ENCODE measurements at regions not wholly inside any gene's neighbourhood (a gene's known extent, or its start where the extent isn't known, plus 50 kb on each side); places are given as distances from the start of the nearest gene placed in this dataset.

DNA sequence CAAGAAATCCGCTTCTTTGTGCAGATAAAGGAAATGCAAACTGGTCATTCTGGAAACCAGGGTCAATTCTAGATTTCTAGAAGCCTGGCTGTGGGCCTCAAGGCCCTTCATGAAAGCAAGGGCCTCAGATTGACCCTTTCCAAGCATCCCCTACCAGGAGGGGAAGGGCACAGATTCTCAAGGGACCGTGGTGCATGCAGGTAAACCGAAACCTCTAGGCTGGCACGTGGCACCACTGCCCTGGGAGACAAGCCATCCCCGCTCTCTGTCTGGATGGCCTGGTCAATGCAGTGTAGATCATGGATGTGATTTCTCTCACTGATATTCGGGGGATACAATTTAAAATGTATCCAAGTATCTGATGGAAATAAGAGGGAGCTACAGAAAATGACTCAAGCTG lies 69.4 kb downstream of the TOMM20 start:
- peaks cover 27% of the 10 kb centered on the region for H3K4me1 Mint-ChIP-seq
- no peaks in the 10 kb centered on the region for H3K9me3 Mint-ChIP-seq
- H3K27ac Mint-ChIP-seq = peak overlapping the region; percentile 29
- H3F3A ChIP-seq (ENCODE audit: low read depth) = peaks cover 20% of the 10 kb centered on the region
- no peak for DNase-seq (ENCODE audit: low spot score)
- no peaks in the 10 kb centered on the region for H3K79me2 ChIP-seq (ENCODE audit: low read depth)
- TF ChIP-seq CTCF (IDR thresholded peaks at IDR 0.05) (no peak), EZH2 (IDR thresholded peaks at IDR 0.05) (no peak), EZH2phosphoT487 (IDR thresholded peaks at IDR 0.05) (no peak)
- H3K36me3 ChIP-seq = no peaks in the 10 kb centered on the region
- peaks cover 15% of the 10 kb centered on the region for H3K4me1 ChIP-seq
- no peak overlapping the region for H3K4me3 Mint-ChIP-seq
- H3K4me2 ChIP-seq = no peak overlapping the region
- H3K9me3 ChIP-seq (ENCODE audit: low read depth) = no peaks in the 10 kb centered on the region
- no peaks in the 10 kb centered on the region for H4K20me1 ChIP-seq (ENCODE audit: low read depth)
- H3K27me3 ChIP-seq = no peaks in the 10 kb centered on the region
- no peak overlapping the region for H3K9ac ChIP-seq
- H2AFZ ChIP-seq (replicated peaks) = no peak overlapping the region
- no peak overlapping the region for H3K27ac ChIP-seq
- no peaks in the 10 kb centered on the region for H3K36me3 Mint-ChIP-seq
- peaks cover 7% of the 10 kb centered on the region for H3K27me3 Mint-ChIP-seq (ENCODE audit: insufficient read depth, low read depth)
- H3K4me3 ChIP-seq = no peak overlapping the region

GRCh38 chr1:235058695-235059094 lies 69.9 kb downstream of the TOMM20 start:
- Histone ChIP-seq H3K4me2 (no peak overlapping the region), H3K4me1 (peaks cover 15% of the 10 kb centered on the region), H3K4me3 (no peak overlapping the region), H3K9ac (no peak overlapping the region), H3K36me3 (no peaks in the 10 kb centered on the region), H3F3A (ENCODE audit: low read depth) (peaks cover 20% of the 10 kb centered on the region), H3K9me3 (ENCODE audit: low read depth) (no peaks in the 10 kb centered on the region), H3K79me2 (ENCODE audit: low read depth) (no peaks in the 10 kb centered on the region), H3K27me3 (no peaks in the 10 kb centered on the region), H4K20me1 (ENCODE audit: low read depth) (no peaks in the 10 kb centered on the region), H3K27ac (no peak overlapping the region), H2AFZ (replicated peaks) (no peak overlapping the region)
- H3K4me1 Mint-ChIP-seq = peaks cover 27% of the 10 kb centered on the region
- H3K4me3 Mint-ChIP-seq = no peak overlapping the region
- no peak overlapping the region for H3K27ac Mint-ChIP-seq
- no peaks in the 10 kb centered on the region for H3K9me3 Mint-ChIP-seq
- no peak for TF ChIP-seq CTCF (IDR thresholded peaks at IDR 0.05)
- TF ChIP-seq EZH2 (IDR thresholded peaks at IDR 0.05) = no peak
- TF ChIP-seq EZH2phosphoT487 (IDR thresholded peaks at IDR 0.05) = no peak
- DNase-seq (ENCODE audit: low spot score) = no peak
- peaks cover 9% of the 10 kb centered on the region for H3K27me3 Mint-ChIP-seq (ENCODE audit: insufficient read depth, low read depth)
- no peaks in the 10 kb centered on the region for H3K36me3 Mint-ChIP-seq

DNA sequence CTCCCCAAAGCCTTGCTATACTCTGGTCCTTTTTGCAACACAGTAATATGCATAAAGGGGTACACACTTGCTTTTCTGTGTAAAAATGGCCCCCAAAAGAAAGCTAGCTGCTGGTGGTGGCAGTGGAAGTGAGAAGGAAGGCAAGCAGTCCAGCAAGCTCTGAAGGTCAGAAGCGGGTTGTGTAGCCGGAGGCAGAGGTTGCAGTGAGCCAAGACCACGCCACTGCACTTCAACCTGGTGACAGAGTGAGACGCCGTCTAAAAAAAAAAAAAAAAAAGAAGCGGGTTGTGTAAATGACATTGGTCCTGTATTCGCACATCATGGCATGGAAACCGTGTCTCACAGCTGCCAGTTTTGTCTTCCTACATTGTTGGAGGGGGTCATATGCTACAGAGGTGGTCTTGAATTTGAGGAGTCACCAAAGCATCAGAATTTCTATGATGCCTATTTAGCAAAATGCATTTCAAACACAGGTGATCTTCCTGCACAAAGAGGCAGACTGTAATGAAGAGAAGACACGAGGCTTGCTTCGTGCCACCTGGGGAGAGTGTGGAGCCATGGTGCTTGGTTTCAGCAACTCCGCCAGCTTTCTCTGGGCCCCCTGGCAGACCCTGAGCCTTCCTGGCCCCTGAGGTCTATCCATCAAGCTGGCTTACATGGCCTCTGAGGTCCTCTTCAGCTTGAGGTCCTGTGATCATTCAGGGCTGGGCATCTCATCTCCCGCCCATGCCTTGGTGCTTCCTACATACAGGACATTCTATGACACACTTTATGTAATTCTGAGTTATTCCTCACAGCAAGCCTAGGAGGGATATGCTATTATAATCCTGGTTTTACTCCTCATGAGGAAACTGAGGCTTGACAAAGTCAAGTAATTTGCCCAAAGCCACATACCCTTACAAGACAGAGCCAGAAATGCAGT lies 71.0 kb downstream of the TOMM20 start:
- no peak overlapping the region for H3K27ac Mint-ChIP-seq
- no peak for TF ChIP-seq EZH2phosphoT487 (IDR thresholded peaks at IDR 0.05)
- no peak for TF ChIP-seq EZH2 (IDR thresholded peaks at IDR 0.05)
- TF ChIP-seq CTCF (IDR thresholded peaks at IDR 0.05) = no peak
- Histone ChIP-seq H3F3A (ENCODE audit: low read depth) (peaks cover 20% of the 10 kb centered on the region), H3K27ac (no peak overlapping the region), H4K20me1 (ENCODE audit: low read depth) (no peaks in the 10 kb centered on the region), H3K4me3 (no peak overlapping the region), H3K9ac (no peak overlapping the region), H3K4me1 (peaks cover 15% of the 10 kb centered on the region), H3K9me3 (ENCODE audit: low read depth) (no peaks in the 10 kb centered on the region), H3K27me3 (no peaks in the 10 kb centered on the region), H3K4me2 (no peak overlapping the region), H3K79me2 (ENCODE audit: low read depth) (no peaks in the 10 kb centered on the region), H2AFZ (replicated peaks) (no peak overlapping the region), H3K36me3 (no peaks in the 10 kb centered on the region)
- H3K4me3 Mint-ChIP-seq = no peak overlapping the region
- no peaks in the 10 kb centered on the region for H3K9me3 Mint-ChIP-seq
- peaks cover 9% of the 10 kb centered on the region for H3K27me3 Mint-ChIP-seq (ENCODE audit: insufficient read depth, low read depth)
- peaks cover 27% of the 10 kb centered on the region for H3K4me1 Mint-ChIP-seq
- DNase-seq (ENCODE audit: low spot score) = no peak
- H3K36me3 Mint-ChIP-seq = no peaks in the 10 kb centered on the region

Measured in neural progenitor cell (in vitro differentiated cells).